ENCODE measurements at regions not wholly inside any gene's neighbourhood (a gene's known extent, or its start where the extent isn't known, plus 50 kb on each side); places are given as distances from the start of the nearest gene placed in this dataset.

GRCh38 chr4:97496298-97496873 is 646.9 kb downstream of the STPG2 start:
- TF ChIP-seq YY1 (IDR thresholded peaks at IDR 0.05): peak; percentile 61
- no peak for TF ChIP-seq NR2F2 (IDR thresholded peaks at IDR 0.05)
- TF ChIP-seq RAD21 (IDR thresholded peaks at IDR 0.05): no peak
- peak; percentile 43 for TF ChIP-seq MAX (IDR thresholded peaks at IDR 0.05)
- no peak for TF ChIP-seq HNF4G (IDR thresholded peaks at IDR 0.05)
- TF ChIP-seq ATF3 (IDR thresholded peaks at IDR 0.05): no peak
- no peak for TF ChIP-seq REST (IDR thresholded peaks at IDR 0.05)
- TF ChIP-seq EGR1 (IDR thresholded peaks at IDR 0.05; ENCODE audit: low read depth in 2 of 2): no peak
- no peak for TF ChIP-seq CTCF (IDR thresholded peaks at IDR 0.05; ENCODE audit: low read depth, low read length, missing input control)
- TF ChIP-seq JUND (IDR thresholded peaks at IDR 0.05): peak in 1 of 2 donors; percentile 19
- peak; percentile 9 to 10 for TF ChIP-seq RXRA (IDR thresholded peaks at IDR 0.05)
- TF ChIP-seq ZBTB33 (IDR thresholded peaks at IDR 0.05): no peak
- no peak for TF ChIP-seq SP1 (IDR thresholded peaks at IDR 0.05)
- peak in 1 of 2 donors; percentile 43 for TF ChIP-seq HNF4A (conservative IDR thresholded peaks at IDR 0.05)
- no peak for TF ChIP-seq FOXA2 (IDR thresholded peaks at IDR 0.05)
- TF ChIP-seq GABPA (IDR thresholded peaks at IDR 0.05 in 1 of 2, conservative IDR thresholded peaks at IDR 0.05 in 1 of 2): no peak
- no peak for TF ChIP-seq FOXA1 (IDR thresholded peaks at IDR 0.05)
- no peak for TF ChIP-seq TAF1 (conservative IDR thresholded peaks at IDR 0.05)
- Histone ChIP-seq H3K9ac (ENCODE audit: low read depth in 1 of 2, low read length in 2 of 2) (no peak overlapping the region), H3K36me3 (ENCODE audit: control insufficient read depth in 4 of 4, insufficient read depth in 3 of 4, low read depth in 1 of 4, low read length in 3 of 4) (no peaks in the 10 kb centered on the region), H3K9me3 (ENCODE audit: control insufficient read depth in 4 of 4, low read length in 3 of 4) (no peaks in the 10 kb centered on the region), H3K4me1 (ENCODE audit: control insufficient read depth in 4 of 4, insufficient read depth in 4 of 4, low read length in 3 of 4) (peaks cover 0 to 4% (median 0%) of the 10 kb centered on the region in 4 donors), H3K4me3 (ENCODE audit: low read depth in 1 of 3, low read length in 3 of 3) (peak overlapping the region in 1 of 3 donors; percentile 5), H3K27ac (ENCODE audit: low read depth in 1 of 2, low read length in 2 of 2) (peak overlapping the region; percentile 42 to 62), H3K27me3 (ENCODE audit: control insufficient read depth in 4 of 4, insufficient read depth in 4 of 4, low read length in 3 of 4) (no peaks in the 10 kb centered on the region)
- no peak for DNase-seq (ENCODE audit: low spot score)
- 31% methylated on average over 3 of the region's 3 CpGs for WGBS

Data from liver (tissue), 8 donors.